ENCODE measurements at regions not wholly inside any gene's neighbourhood (a gene's known extent, or its start where the extent isn't known, plus 50 kb on each side); places are given as distances from the start of the nearest gene placed in this dataset.
"Not testable (repeated sequence)": the region's sequence is repeated elsewhere in the genome, so short reads cannot be mapped to it uniquely, and the experiment has no call there.

DNA sequence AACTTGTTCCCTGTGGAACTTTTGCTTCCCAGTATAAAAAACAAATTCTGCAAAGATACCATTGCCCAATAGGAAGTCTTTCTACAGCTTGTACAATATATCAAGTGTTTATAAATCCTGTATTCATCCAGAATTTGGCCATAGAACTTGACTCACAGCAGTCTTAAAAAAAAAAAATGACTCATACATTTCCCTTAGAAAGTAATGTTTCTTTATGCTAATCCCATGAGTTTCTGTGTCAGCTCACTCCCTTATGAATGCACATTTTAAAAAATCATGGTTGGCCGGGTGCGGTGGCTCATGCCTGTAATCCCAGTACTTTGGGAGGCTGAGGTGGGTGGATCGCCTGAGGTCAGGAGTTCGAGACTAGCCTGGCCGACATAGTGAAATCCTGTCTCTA is 89.3 kb upstream of the DMRT1 start:
- H3K9me3 Mint-ChIP-seq: no peaks in the 10 kb centered on the region

DNA sequence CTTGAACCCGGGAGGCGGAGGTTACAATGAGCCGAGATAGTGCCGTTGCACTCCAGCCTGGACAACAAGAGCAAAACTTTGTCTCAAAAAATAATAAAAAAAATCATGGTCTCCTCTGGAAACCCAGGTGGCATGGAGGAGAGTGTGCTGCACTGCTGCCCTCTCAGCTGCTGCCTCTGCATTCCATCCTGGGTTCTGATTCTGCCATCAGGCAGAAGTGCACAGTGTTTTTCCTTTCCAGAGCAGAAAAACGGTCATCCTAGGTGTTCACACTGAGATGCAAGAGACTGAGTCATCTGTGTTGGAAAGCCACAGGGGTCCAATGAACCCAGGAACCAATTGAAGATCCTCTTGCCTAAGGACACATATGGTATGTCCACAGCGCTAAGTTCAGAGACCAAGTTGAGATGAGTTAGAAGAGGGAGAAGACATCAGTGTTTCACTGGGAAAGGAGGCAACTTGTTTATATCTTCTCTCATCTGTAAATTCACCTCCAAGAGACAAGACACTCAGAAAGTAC is 88.8 kb upstream of the DMRT1 start:
- Mint-ChIP-seq H3K9me3 (no peaks in the 10 kb centered on the region), H3K27me3 (no peaks in the 10 kb centered on the region), H3K36me3 (ENCODE audit: low read depth) (no peaks in the 10 kb centered on the region), H3K27ac (no peak overlapping the region), H3K4me3 (no peak overlapping the region), H3K4me1 (peaks cover 80% of the 10 kb centered on the region)
- CTCF ChIA-PET: no interaction called here
- DNase-seq: no peak
- POLR2A ChIA-PET: interaction anchor here (1.5 kb wide), 1 partner anchor 11 kb away, joined by 4 read pairs; no protein-coding TSS in a partner anchor

More for the DNA sequence above, 89.3 kb upstream of the DMRT1 start:
- CTCF ChIA-PET: no interaction called here
- Mint-ChIP-seq H3K36me3 (ENCODE audit: low read depth) (no peaks in the 10 kb centered on the region), H3K27me3 (no peaks in the 10 kb centered on the region), H3K4me1 (peaks cover 82% of the 10 kb centered on the region), H3K27ac (no peak overlapping the region), H3K4me3 (no peak overlapping the region)
- no peak for DNase-seq
- POLR2A ChIA-PET: interaction anchor here (0.8 to 1.5 kb wide), 2 partner anchors 10 kb away, joined by 3 to 4 read pairs; no protein-coding TSS in a partner anchor

DNA sequence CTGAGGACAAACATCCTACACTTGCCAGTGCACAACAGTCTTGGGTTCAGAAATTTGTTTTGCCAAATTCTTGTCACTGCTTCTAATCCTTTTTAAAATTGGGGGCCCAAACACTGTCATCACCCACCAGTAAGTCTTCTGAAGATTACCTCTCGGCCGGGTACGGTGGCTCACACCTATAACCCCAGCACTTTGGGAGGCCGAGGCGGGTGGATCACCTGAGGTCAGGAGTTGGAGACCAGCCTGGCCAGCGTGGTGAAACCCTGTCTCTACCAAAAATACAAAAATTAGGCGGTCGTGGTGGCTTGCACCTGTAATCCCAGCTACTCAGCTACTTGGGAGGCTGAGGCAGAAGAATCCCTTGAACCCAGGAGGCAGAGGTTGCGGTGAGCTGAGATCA is 87.8 kb upstream of the DMRT1 start:
- POLR2A ChIA-PET; H3K27ac Mint-ChIP-seq; H3K9me3 Mint-ChIP-seq; H3K36me3 Mint-ChIP-seq (ENCODE audit: low read depth); CTCF ChIA-PET; DNase-seq; H3K4me3 Mint-ChIP-seq; H3K27me3 Mint-ChIP-seq: not testable (repeated sequence)
- H3K4me1 Mint-ChIP-seq: peaks cover 75% of the 10 kb centered on the region

DNA sequence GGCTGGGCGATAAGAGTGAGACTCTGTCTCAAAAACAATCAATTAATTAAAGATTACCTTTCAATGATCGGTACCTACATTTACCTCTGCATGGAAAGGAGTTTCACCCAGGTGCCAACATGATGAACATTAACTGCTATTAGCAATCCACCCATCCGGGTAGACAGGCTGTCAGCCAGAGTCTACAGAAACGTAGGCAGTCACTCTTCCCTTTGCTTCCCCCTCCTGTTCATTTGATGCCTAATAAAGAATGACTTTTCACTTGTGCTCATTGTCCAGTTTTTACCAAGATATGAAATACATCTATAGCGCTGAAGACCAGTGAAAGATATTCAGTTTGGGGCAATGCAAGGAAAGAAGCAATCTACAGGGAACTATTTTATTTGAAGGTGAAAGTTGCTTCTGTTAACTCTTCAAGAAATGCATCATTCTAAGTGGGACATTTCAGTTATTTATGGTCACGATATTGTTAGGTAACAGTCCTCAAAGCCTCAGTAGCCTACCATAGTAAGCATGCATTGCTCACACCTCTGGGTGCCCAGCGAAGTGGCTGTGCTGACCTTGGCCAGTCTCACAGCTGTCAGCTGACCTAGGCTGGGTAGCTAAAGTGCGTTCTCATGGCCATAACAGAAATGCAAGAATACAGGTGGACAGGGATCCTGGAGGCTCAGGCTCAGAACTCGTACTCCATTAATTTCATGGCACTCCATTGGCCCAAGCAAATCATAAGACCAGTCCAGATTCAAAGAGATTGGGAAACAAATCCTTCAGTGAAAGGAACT is 87.2 kb upstream of the DMRT1 start:
- peaks cover 70% of the 10 kb centered on the region for H3K4me1 Mint-ChIP-seq
- DNase-seq: no peak
- no peak overlapping the region for H3K27ac Mint-ChIP-seq
- peaks cover 3% of the 10 kb centered on the region for H3K27me3 Mint-ChIP-seq
- no peaks in the 10 kb centered on the region for H3K36me3 Mint-ChIP-seq (ENCODE audit: low read depth)
- POLR2A ChIA-PET: interaction anchor here (0.6 kb wide), 1 partner anchor 131 kb away, joined by 5 read pairs; no protein-coding TSS in a partner anchor
- H3K4me3 Mint-ChIP-seq: no peak overlapping the region
- no peaks in the 10 kb centered on the region for H3K9me3 Mint-ChIP-seq
- CTCF ChIA-PET: interaction anchor here (1.9 kb wide), 1 partner anchor 51 kb away, joined by 6 read pairs; no protein-coding TSS in a partner anchor

DNA sequence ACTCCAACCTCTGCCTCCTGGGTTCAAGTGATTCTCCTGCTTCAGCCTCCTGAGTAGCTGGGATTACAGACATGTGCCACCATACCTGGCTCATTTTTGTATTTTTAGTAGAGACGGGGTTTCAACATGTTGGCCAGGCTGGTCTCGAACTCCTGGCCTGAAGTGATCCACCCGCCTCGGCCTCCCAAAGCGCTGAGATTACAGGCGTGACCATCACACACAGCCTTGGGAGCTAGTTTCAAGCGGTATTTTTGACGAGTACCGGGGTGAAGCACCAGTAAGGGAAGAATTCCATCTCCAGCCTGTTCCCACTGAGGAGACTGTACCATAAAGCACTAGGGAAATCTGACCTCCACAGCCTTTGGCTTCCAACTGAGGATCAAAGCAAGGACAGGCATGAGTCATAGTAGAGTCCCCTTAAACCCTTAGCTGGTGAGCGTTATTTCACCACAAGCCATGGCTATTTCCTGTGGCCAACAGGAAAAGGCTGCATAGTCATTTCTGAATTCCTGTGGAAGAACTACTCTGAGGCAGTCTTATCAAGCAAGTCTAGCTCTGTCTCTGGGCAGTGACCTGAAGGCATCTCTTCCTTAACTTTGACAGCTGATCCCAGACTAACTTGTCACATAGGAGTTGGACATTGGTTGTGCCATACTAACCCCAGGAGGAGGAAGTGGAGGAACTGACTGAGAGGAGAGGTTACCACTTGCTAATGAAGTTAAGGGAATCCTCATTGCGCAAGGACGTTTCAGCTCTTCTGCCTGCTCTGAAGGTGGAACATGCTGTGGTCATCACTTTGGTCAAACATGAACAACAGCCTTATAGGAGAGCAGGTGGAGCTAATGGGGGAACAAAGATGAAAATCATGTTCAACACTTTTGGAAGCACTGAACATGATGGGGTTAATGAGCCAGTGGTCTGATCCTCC is 85.8 kb upstream of the DMRT1 start:
- Mint-ChIP-seq H3K27ac (no peak overlapping the region), H3K4me1 (peaks cover 67% of the 10 kb centered on the region), H3K9me3 (no peaks in the 10 kb centered on the region), H3K27me3 (peaks cover 5% of the 10 kb centered on the region), H3K36me3 (ENCODE audit: low read depth) (no peaks in the 10 kb centered on the region), H3K4me3 (no peak overlapping the region)
- CTCF ChIA-PET: interaction anchor here (0.7 to 1.9 kb wide), 4 partner anchors 9 to 50 kb away, joined by 3 to 6 read pairs (median 4); no protein-coding TSS in a partner anchor
- peak; percentile 58 for DNase-seq
- POLR2A ChIA-PET: no interaction called here

DNA sequence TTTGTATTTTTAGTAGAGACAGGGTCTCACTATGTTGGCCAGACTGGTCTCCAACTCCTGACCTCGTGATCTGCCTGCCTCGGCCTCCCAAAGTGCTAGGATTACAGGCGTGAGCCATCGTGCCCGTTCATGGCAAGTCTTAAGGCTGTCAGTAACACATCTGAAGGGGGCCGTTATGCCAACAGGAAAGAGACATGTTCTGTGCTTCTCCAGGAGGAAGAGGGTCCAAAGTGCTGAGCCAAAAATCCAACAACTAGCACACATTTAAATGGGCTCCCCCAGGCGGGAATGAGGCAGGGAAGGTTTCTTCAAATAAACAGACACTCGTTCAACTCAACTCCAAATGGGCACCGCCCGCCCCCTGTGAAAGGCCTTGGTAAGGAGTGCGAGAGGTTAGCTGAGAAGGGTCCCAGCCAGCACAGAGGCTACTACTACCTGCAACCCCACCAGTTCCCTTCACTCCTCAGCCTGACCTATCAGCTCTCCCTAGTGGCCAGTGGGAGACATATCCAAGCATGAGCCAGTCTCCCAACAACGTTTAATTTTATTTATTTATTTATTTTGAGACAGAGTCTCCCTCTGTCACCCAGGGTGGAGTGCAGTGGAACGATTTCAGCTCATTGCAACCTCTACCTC is 84.1 kb upstream of the DMRT1 start:
- CTCF ChIA-PET: interaction anchor here (0.5 kb wide), 1 partner anchor 32 kb away, joined by 3 read pairs; no protein-coding TSS in a partner anchor
- Mint-ChIP-seq H3K4me1 (peaks cover 64% of the 10 kb centered on the region), H3K27ac (no peak overlapping the region), H3K9me3 (no peaks in the 10 kb centered on the region), H3K27me3 (peaks cover 11% of the 10 kb centered on the region), H3K36me3 (ENCODE audit: low read depth) (no peaks in the 10 kb centered on the region), H3K4me3 (no peak overlapping the region)
- no peak for DNase-seq
- POLR2A ChIA-PET: no interaction called here

DNA sequence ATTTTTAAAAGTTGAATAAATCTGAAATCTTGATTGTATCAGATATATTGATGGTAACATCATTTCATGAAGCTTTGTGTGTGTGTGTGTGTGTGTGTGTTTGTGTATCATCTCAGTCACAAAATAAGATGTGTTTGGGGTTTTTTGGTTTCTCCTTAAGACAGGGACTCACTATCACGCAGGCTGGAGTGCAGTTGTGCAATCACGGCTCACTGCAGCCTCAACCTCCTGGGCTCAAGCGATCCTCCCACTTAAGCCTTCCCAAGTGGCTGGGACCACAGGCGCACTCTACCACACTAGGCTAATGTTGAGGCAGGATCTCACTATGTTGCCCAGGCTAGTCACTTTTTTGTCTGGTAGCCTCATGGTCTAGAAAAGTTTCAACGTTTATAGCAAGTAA is 83.4 kb upstream of the DMRT1 start:
- H3K4me3 Mint-ChIP-seq: no peak overlapping the region
- POLR2A ChIA-PET: no interaction called here
- no peak for DNase-seq
- H3K27me3 Mint-ChIP-seq: peaks cover 12% of the 10 kb centered on the region
- peaks cover 60% of the 10 kb centered on the region for H3K4me1 Mint-ChIP-seq
- CTCF ChIA-PET: interaction anchor here (0.5 to 1.5 kb wide), 2 partner anchors 8 to 31 kb away, joined by 3 to 4 read pairs; no protein-coding TSS in a partner anchor
- H3K27ac Mint-ChIP-seq: no peak overlapping the region
- no peaks in the 10 kb centered on the region for H3K9me3 Mint-ChIP-seq
- H3K36me3 Mint-ChIP-seq (ENCODE audit: low read depth): no peaks in the 10 kb centered on the region

DNA sequence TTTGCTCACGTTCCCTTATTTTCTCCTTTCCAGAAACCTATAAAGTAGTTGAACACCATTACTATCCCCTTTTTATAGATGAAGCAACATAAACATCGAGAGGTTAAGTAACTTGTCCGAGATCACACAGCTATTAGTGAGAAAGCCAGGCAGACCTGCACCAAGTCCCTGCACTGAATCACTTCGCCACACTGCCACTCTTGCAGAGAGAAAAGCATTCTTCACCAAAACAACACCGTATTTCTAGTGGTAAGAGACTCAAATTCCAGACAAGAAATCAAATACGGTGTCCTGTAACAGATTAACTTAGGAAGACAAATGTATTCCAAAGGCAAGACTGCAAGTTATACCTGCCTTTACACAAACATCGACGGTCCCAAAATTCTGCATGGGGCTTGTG is 82.0 kb upstream of the DMRT1 start:
- Mint-ChIP-seq H3K4me3 (no peak overlapping the region), H3K27ac (no peak overlapping the region), H3K36me3 (ENCODE audit: low read depth) (no peaks in the 10 kb centered on the region), H3K4me1 (peaks cover 61% of the 10 kb centered on the region), H3K9me3 (no peaks in the 10 kb centered on the region), H3K27me3 (peaks cover 16% of the 10 kb centered on the region)
- POLR2A ChIA-PET: no interaction called here
- no peak for DNase-seq
- CTCF ChIA-PET: interaction anchor here (1.5 kb wide), 1 partner anchor 9 kb away, joined by 4 read pairs; no protein-coding TSS in a partner anchor

DNA sequence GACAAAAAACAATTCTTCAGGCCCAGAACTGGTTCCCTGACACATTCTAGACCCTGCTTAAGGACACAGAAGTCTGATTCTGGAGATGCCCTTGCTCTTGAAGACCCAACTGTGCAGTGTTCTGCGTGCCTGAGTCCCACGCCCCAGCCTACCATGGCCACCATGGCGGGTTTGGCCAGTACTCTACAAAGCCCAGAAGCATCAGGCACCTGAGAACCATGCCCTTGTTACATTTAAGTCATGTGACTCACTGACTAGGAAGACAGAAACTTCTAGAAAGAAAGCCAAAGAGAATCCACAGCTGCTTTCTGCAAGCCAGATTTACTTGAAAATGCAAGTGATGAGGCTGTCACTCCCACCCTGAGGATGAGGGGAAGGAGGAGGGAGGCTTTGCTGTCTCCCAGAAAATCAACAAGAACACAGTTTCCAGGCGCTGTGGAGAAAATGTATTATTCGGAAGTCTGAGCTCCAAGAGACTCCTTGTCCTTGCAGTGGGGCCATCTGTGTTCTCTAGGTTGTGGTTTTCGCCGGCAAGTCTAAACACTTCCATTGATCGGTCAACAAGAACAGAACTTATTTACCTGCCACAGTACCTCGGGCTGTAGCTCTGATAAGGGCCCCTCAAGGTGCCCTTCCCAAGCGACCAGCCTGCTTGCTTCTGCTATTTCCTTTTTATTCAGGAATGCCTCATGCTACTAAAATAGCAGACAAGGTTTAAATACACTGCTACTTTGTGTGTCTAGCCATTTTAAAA is 81.3 kb upstream of the DMRT1 start:
- Mint-ChIP-seq H3K27me3 (peaks cover 22% of the 10 kb centered on the region), H3K9me3 (no peaks in the 10 kb centered on the region), H3K4me3 (no peak overlapping the region), H3K4me1 (peaks cover 55% of the 10 kb centered on the region), H3K36me3 (ENCODE audit: low read depth) (no peaks in the 10 kb centered on the region), H3K27ac (no peak overlapping the region)
- DNase-seq: no peak
- ChIA-PET POLR2A (interaction anchor here (1.8 kb wide), 1 partner anchor 10 kb away, joined by 6 read pairs; no protein-coding TSS in a partner anchor), CTCF (interaction anchor here (0.5 to 1.5 kb wide), 3 partner anchors 153 to 334 kb away, joined by 3 read pairs; no protein-coding TSS in a partner anchor)

DNA sequence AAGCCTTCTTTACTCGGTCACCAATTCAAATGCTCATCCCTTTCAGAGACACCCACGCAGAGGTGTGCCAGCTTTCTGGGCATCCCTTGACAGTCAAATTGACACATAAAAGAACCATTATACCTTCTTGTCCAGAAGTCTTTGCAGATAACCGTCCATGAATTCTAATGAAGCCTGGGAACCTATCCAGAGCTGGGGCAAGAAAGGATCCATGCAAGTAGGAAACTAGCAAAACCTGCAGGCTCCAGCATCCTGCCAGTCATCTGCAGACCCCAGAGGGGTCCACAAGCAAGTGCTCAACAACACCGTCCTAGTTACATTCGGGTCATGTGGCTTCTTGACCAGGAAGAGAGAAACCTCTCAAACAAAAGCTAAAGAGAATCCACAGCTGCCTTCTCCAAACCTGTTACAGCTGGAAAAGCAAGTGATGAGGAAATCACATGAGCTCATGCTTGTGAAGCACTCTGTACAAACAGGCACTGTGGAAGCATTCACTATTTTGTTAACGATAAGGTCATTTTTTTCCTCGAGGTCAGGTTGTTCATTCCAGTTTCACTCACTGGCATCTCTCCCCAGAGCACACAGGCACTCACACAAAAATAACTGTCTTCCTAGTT is 80.2 kb upstream of the DMRT1 start:
- Mint-ChIP-seq H3K4me1 (peaks cover 44% of the 10 kb centered on the region), H3K4me3 (no peak overlapping the region), H3K9me3 (no peaks in the 10 kb centered on the region), H3K27me3 (peaks cover 29% of the 10 kb centered on the region), H3K27ac (no peak overlapping the region), H3K36me3 (ENCODE audit: low read depth) (no peaks in the 10 kb centered on the region)
- ChIA-PET CTCF (interaction anchor here (1.5 to 1.8 kb wide), 2 partner anchors 148 to 244 kb away, joined by 3 to 5 read pairs; no protein-coding TSS in a partner anchor), POLR2A (interaction anchor here (1.8 kb wide), 1 partner anchor 11 kb away, joined by 6 read pairs; no protein-coding TSS in a partner anchor)
- no peak for DNase-seq

DNA sequence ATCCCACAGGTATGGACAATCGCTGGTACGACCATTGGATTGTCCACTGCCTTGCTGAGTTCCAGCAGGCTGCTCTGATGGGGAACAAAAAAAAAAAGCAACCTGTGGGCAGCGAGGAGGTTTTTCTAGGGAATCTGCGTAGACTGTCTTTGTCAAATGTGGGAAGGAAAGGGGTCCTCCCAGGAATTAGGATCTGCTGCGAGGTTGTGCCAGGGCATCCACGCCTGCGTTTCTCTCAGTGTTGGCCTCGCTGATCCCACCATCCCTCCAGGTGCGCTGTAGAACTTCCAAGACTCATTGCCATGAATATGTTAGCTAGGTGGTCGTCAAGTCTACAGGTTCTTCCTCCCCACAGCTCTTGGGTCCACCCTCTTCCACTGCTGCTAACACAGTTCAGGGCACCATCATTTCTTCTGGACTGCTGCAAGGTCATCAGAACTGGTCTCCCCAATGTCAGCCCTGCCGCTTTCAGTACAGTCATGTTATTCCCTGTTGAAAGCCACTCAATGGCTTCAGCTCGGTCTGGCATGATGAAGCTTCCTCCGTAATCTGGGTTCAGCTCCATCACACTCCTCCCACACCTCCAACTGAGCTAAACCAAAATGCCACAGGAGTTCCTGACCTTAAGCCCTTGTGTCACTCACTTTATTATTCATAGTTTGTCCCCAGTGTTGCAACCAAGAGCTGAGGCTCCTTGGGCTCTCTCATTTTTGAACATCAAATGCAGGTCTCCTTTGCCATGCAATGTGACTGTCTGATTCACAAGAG is 79.5 kb upstream of the DMRT1 start:
- Mint-ChIP-seq H3K9me3 (no peaks in the 10 kb centered on the region), H3K4me3 (no peak overlapping the region), H3K27me3 (peaks cover 29% of the 10 kb centered on the region), H3K36me3 (ENCODE audit: low read depth) (no peaks in the 10 kb centered on the region), H3K4me1 (peaks cover 40% of the 10 kb centered on the region), H3K27ac (no peak overlapping the region)
- POLR2A ChIA-PET: interaction anchor here (0.8 to 1.8 kb wide), 2 partner anchors 10 to 12 kb away, joined by 3 to 6 read pairs; no protein-coding TSS in a partner anchor
- DNase-seq: no peak
- CTCF ChIA-PET: interaction anchor here (1.0 to 1.8 kb wide), 3 partner anchors 12 to 148 kb away, joined by 3 to 7 read pairs (median 5); no protein-coding TSS in a partner anchor

All from activated CD4-positive, alpha-beta memory T cell treated with anti-CD3 and anti-CD28 coated beads, Interleukin-2, amount 10 ng/mL, durations not matched to agents 7 days and 5 days (primary cell).